Testis (tissue), 2 donors: ENCODE measurements at regions not wholly inside any gene's neighbourhood (a gene's known extent, or its start where the extent isn't known, plus 50 kb on each side); places are given as distances from the start of the nearest gene placed in this dataset.

Source experiments
- POLR2A ChIP-seq: fragments of 450-650 bp; IDR thresholded peaks from one replicate; pipeline ENCODE4 v1.6.1; 2017; ENCODE audit warnings: antibody characterized with exemption, mild to moderate bottlenecking, moderate library complexity
- TF ChIP-seq, protein P1 (sequence below), 3 experiments: fragments of 450-650 bp in 2 of 3; fragments of 200-600 bp in 1 of 3; sonication (generic) in 1 of 3; IDR thresholded peaks; one replicate each; pipeline ENCODE4 v1.5.1; 2016 to 2019; ENCODE audit warnings: antibody characterized with exemption in 3 of 3, mild to moderate bottlenecking in 2 of 3, moderate library complexity in 1 of 3

DNA sequence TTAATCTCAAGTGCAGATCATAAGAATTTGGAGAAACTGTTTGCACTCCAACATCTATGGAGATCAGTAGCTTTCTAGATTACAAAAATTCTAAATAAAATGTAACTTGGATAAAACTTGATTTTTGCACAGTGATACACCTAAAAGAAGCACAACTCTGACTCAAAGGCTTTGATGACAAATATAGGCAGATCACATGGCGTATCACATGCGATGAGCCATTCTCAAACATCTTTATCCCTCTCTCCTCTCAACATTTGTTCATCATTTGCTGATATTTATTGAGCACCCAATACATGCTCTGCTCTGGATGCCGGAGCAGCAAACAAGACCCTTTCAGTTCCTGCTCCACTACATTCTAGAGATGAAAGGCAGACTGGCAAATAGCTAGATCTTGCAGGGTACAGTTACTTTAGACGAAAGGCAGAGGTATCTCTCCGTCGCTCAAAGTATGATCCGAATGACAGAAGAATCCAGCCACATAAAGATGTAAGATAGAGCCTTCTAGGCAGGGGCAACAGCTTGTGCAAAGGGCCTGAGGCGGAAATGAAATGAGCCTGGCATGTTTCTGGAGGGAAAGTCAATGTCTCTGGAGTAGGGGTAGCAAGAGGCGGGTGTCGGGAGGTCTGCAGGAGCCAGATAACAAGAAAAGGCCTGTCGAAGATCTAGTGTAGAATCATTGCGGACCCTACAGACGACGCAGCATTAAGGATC is 145.8 kb upstream of the ERRFI1 start:
- no peak for TF ChIP-seq POLR2A
- TF ChIP-seq, protein P1, sequence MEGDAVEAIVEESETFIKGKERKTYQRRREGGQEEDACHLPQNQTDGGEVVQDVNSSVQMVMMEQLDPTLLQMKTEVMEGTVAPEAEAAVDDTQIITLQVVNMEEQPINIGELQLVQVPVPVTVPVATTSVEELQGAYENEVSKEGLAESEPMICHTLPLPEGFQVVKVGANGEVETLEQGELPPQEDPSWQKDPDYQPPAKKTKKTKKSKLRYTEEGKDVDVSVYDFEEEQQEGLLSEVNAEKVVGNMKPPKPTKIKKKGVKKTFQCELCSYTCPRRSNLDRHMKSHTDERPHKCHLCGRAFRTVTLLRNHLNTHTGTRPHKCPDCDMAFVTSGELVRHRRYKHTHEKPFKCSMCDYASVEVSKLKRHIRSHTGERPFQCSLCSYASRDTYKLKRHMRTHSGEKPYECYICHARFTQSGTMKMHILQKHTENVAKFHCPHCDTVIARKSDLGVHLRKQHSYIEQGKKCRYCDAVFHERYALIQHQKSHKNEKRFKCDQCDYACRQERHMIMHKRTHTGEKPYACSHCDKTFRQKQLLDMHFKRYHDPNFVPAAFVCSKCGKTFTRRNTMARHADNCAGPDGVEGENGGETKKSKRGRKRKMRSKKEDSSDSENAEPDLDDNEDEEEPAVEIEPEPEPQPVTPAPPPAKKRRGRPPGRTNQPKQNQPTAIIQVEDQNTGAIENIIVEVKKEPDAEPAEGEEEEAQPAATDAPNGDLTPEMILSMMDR (IDR thresholded peaks at IDR 0.05), result no peak
